GM19455 (cell line): ENCODE measurements at regions not wholly inside any gene's neighbourhood (a gene's known extent, or its start where the extent isn't known, plus 50 kb on each side); places are given as distances from the start of the nearest gene placed in this dataset.

ENCODE experiments used
- ATAC-seq: cut with Tn5 transposase; IDR thresholded peaks from one replicate; pipeline ENCODE4 v1.9.1; 2021; ENCODE audit not compliant: unreplicated experiment

GRCh38 chr6:98657764-98658163 is 176.6 kb upstream of the POU3F2 start:
- no peak for ATAC-seq

GRCh38 chr6:98669371-98669770 is 165.0 kb upstream of the POU3F2 start:
- ATAC-seq = no peak

GRCh38 chr6:98670045-98670746 is 164.2 kb upstream of the POU3F2 start:
- ATAC-seq = no peak

GRCh38 chr6:98672681-98673475 is 161.5 kb upstream of the POU3F2 start:
- no peak for ATAC-seq

- ATAC-seq = no peak
Measured at GRCh38 chr6:98678481-98678880, 155.9 kb upstream of the POU3F2 start.

- ATAC-seq = no peak
Measured at GRCh38 chr6:98686008-98686601, 148.3 kb upstream of the POU3F2 start.

GRCh38 chr6:98687752-98688151 is 146.6 kb upstream of the POU3F2 start:
- no peak for ATAC-seq

GRCh38 chr6:98695091-98695801 is 139.1 kb upstream of the POU3F2 start:
- ATAC-seq = no peak

- ATAC-seq = no peak
Measured at GRCh38 chr6:98711380-98711779, 123.0 kb upstream of the POU3F2 start.

- no peak for ATAC-seq
Measured at GRCh38 chr6:98716341-98716740, 118.0 kb upstream of the POU3F2 start.

- no peak for ATAC-seq
Measured at GRCh38 chr6:98717322-98717877, 117.0 kb upstream of the POU3F2 start.

GRCh38 chr6:98717988-98718387 is 116.4 kb upstream of the POU3F2 start:
- no peak for ATAC-seq

- no peak for ATAC-seq
Measured at GRCh38 chr6:98724537-98724936, 109.8 kb upstream of the POU3F2 start.

- no peak for ATAC-seq
Measured at GRCh38 chr6:98747273-98747672, 87.1 kb upstream of the POU3F2 start.

GRCh38 chr6:98747960-98748359 is 86.4 kb upstream of the POU3F2 start:
- no peak for ATAC-seq

GRCh38 chr6:98759459-98759858 is 74.9 kb upstream of the POU3F2 start:
- ATAC-seq = no peak

GRCh38 chr6:98764373-98764911 is 69.9 kb upstream of the POU3F2 start:
- no peak for ATAC-seq

GRCh38 chr6:98769546-98769945 is 64.8 kb upstream of the POU3F2 start:
- no peak for ATAC-seq

- no peak for ATAC-seq
Measured at GRCh38 chr6:98775205-98775604, 59.2 kb upstream of the POU3F2 start.

- ATAC-seq = peak; percentile 99
Measured at GRCh38 chr6:98777762-98778161, 56.6 kb upstream of the POU3F2 start.

- no peak for ATAC-seq
Measured at GRCh38 chr6:98779618-98780017, 54.8 kb upstream of the POU3F2 start.
